Progenitor cell of endocrine pancreas (in vitro differentiated cells): ENCODE measurements at regions not wholly inside any gene's neighbourhood (a gene's known extent, or its start where the extent isn't known, plus 50 kb on each side); places are given as distances from the start of the nearest gene placed in this dataset.

Source experiments
- DNase-seq: peaks from one replicate; pipeline ENCODE4 v3.0.0; 2021; ENCODE audit warnings: low spot score; ENCODE audit not compliant: unreplicated experiment
- H3K27ac Mint-ChIP-seq: 2 replicates; pipeline ENCODE4 v1.8.0; 2021; ENCODE audit warnings: mild to moderate bottlenecking, moderate library complexity, mixed read lengths
- H3K27me3 Mint-ChIP-seq: 2 replicates; pipeline ENCODE4 v1.8.0; 2021; ENCODE audit warnings: mixed read lengths
- H3K36me3 Mint-ChIP-seq: 2 replicates; pipeline ENCODE4 v1.8.0; 2022; ENCODE audit warnings: mixed read lengths; ENCODE audit not compliant: insufficient read depth
- H3K4me1 Mint-ChIP-seq: 2 replicates; pipeline ENCODE4 v1.8.0; 2021; ENCODE audit warnings: low read depth, mixed read lengths
- H3K4me3 Mint-ChIP-seq: 2 replicates; pipeline ENCODE4 v1.8.0; 2021; ENCODE audit warnings: low read depth, mild to moderate bottlenecking, moderate library complexity, mixed read lengths
- H3K9me3 Mint-ChIP-seq: 2 replicates; pipeline ENCODE4 v1.8.0; 2021; ENCODE audit warnings: low read depth, mixed read lengths
- CTCF ChIP-seq: fragments of 200-600 bp; sonication (generic); IDR thresholded peaks from one replicate; pipeline ENCODE4 v1.5.0; 2021; ENCODE audit warnings: antibody characterized with exemption, mild to moderate bottlenecking; ENCODE audit not compliant: unreplicated experiment

- H3K36me3 Mint-ChIP-seq, result no peaks in the 10 kb centered on the region
Measured at GRCh38 chr5:56291661-56292374, 58.7 kb upstream of the ANKRD55 start.

GRCh38 chr5:56291079-56291643 lies 58.0 kb upstream of the ANKRD55 start:
- peaks cover 77% of the 10 kb centered on the region for H3K27me3 Mint-ChIP-seq
- no peak for DNase-seq
- peaks cover 1% of the 10 kb centered on the region for H3K9me3 Mint-ChIP-seq
- no peak overlapping the region for H3K4me3 Mint-ChIP-seq
- H3K36me3 Mint-ChIP-seq, result no peaks in the 10 kb centered on the region
- TF ChIP-seq CTCF, result no peak
- peaks cover 6% of the 10 kb centered on the region for H3K4me1 Mint-ChIP-seq
- no peak overlapping the region for H3K27ac Mint-ChIP-seq

More at GRCh38 chr5:56291661-56292374, 58.7 kb upstream of the ANKRD55 start:
- peaks cover 5% of the 10 kb centered on the region for H3K9me3 Mint-ChIP-seq
- no peak for DNase-seq
- no peak for TF ChIP-seq CTCF
- H3K4me3 Mint-ChIP-seq, result no peak overlapping the region
- peaks cover 6% of the 10 kb centered on the region for H3K4me1 Mint-ChIP-seq
- peaks cover 77% of the 10 kb centered on the region for H3K27me3 Mint-ChIP-seq
- H3K27ac Mint-ChIP-seq, result no peak overlapping the region

DNA sequence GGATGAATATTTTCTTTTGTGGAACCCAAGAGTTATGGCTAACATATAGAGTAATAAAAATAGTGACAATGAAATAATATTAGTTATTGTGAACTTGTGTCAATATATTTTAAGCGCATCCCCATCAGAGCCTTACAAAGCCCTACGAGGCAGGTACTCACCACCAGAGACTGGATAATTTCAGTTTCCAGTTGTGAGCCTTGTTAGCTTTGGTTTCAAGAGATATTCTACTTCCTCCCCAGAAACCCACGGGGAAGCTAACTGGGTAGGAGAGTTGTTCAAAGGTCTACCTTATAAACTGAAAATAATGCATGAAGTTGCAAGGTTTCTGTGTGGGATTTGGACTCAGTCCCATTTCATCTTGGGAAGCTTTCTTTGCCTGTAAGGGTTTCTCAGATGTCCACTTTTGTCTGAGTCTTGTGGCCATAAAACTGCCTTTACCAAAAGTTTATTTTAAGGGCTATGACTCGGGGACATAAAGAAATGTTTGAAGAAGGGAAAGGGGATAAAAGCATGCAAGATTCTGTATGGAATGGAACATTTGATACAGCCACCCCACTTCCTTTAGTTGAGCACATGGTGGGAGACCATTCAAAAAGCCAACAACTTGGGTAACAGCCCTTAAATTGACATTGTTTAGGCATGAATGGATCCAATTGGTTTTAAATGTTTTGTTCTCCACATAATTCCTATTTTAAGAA lies 57.4 kb upstream of the ANKRD55 start:
- Mint-ChIP-seq H3K4me1 (peaks cover 6% of the 10 kb centered on the region), H3K9me3 (no peaks in the 10 kb centered on the region), H3K36me3 (no peaks in the 10 kb centered on the region), H3K27me3 (peaks cover 78% of the 10 kb centered on the region), H3K4me3 (no peak overlapping the region), H3K27ac (no peak overlapping the region)
- no peak for TF ChIP-seq CTCF
- DNase-seq, result no peak

DNA sequence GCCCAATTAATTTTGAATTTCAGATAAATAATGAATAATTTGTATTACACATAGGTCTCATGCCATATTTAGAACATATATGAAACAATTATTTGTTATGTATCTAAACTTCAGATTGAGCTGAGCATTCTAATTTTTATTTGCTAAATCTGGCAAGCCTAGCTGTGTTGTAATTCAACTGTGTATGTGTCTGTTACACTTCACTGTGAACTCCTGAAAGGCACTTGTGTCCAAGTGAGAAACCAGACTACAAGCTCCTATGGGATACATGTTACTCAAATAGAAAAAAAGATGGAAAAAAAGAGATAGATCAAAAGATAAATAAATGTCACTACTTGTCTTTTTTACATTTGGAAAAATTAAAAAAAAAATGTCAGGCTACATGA lies 56.5 kb upstream of the ANKRD55 start:
- Mint-ChIP-seq H3K27ac (no peak overlapping the region), H3K36me3 (no peaks in the 10 kb centered on the region), H3K4me3 (no peak overlapping the region), H3K4me1 (peaks cover 6% of the 10 kb centered on the region), H3K27me3 (peaks cover 81% of the 10 kb centered on the region), H3K9me3 (no peaks in the 10 kb centered on the region)
- no peak for DNase-seq
- no peak for TF ChIP-seq CTCF

DNA sequence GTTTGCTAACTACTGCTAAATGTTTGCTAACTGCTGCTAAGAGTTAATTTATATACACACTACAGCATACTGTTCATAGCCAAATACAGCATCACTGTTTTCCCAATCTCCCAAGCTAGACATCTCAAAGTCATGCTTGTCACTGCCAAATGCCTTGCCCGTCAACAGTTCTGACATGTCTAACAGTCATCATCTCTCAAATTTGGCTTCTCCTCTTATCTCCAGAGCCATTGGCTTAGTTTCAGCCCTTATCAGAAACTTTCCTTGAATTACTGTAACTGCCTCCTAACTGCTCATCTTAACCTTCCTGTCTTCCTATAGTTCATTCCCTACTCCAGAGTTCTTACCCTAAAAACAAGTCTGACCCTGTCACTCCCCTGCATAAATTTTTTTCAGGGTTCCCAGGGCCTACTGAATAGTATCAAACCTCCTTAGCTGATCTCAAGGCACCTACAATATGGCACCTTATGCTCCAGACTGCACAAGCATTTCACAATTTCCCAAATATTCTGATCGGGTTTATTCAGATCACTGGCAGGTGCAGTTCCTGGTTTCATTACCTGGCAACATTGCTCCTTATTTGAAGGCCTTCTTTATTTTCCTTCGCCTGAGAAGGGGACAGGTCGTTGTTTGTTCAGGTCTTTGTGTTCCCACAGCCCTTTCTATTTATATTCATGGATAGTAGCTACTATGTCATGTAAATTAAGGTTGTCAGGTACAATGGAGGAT lies 55.9 kb upstream of the ANKRD55 start:
- Mint-ChIP-seq H3K4me3 (no peak overlapping the region), H3K36me3 (no peaks in the 10 kb centered on the region), H3K9me3 (no peaks in the 10 kb centered on the region), H3K27ac (no peak overlapping the region), H3K27me3 (peaks cover 77% of the 10 kb centered on the region), H3K4me1 (peaks cover 6% of the 10 kb centered on the region)
- no peak for TF ChIP-seq CTCF
- no peak for DNase-seq
